ENCODE measurements at regions not wholly inside any gene's neighbourhood (a gene's known extent, or its start where the extent isn't known, plus 50 kb on each side); places are given as distances from the start of the nearest gene placed in this dataset.

GRCh38 chr6:2566048-2566447, 184.7 kb downstream of the MYLK4 start:
- no TSS peak for BruUV-seq (replicated peaks)
- ChIA-PET POLR2A (ENCODE audit: unreplicated experiment) (no interaction called here), CTCF (no interaction called here)
- Histone ChIP-seq H2AFZ (no peak overlapping the region), H3K36me3 (ENCODE audit: low read depth) (no peaks in the 10 kb centered on the region), H3K4me3 (no peak overlapping the region), H3K4me2 (no peak overlapping the region), H3K4me1 (replicated peaks; ENCODE audit: insufficient read depth) (no peaks in the 10 kb centered on the region), H3K27me3 (ENCODE audit: insufficient read depth, low read depth) (no peaks in the 10 kb centered on the region), H3K9me2 (ENCODE audit: insufficient read depth) (no peaks in the 10 kb centered on the region), H3K27ac (no peak overlapping the region), H4K20me1 (ENCODE audit: insufficient read depth) (no peaks in the 10 kb centered on the region), H3F3A (ENCODE audit: insufficient read depth, low read depth) (no peaks in the 10 kb centered on the region), H3K9me3 (ENCODE audit: insufficient read depth, low read depth) (no peaks in the 10 kb centered on the region), H3K79me2 (ENCODE audit: low read depth) (no peaks in the 10 kb centered on the region)
- intact Hi-C loops (cut with micrococcal nuclease; ENCODE audit: unreplicated experiment) = no loop called here
- TF ChIP-seq CTCF (conservative IDR thresholded peaks at IDR 0.05) = no peak
- no peak for TF ChIP-seq EZH2 (IDR thresholded peaks at IDR 0.05; ENCODE audit: low read depth)
- no peak for DNase-seq

DNA sequence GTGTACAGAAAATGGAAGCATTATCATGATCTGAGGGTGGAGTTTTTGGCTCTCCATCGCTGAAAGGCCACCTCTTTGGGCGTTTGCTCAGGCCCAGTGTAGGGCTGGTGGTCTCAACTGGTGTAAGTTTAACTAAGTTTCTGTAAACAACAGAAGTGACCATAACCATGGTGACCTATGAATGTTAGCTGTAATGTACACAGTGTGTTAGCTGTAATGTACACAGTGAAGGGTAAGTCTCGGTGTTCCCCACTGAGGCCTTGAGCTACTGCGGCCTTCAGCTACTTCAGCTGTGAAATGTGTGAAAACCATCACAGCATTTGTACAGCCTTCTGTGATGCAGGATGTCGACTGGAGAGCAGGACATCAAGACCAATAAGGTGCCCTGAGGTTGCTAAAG, 185.2 kb downstream of the MYLK4 start:
- Histone ChIP-seq H3K36me3 (ENCODE audit: low read depth) (no peaks in the 10 kb centered on the region), H3K27me3 (ENCODE audit: insufficient read depth, low read depth) (no peaks in the 10 kb centered on the region), H3K9me2 (ENCODE audit: insufficient read depth) (no peaks in the 10 kb centered on the region), H3K4me3 (no peak overlapping the region), H3K4me1 (replicated peaks; ENCODE audit: insufficient read depth) (no peaks in the 10 kb centered on the region), H4K20me1 (ENCODE audit: insufficient read depth) (no peaks in the 10 kb centered on the region), H3K9me3 (ENCODE audit: insufficient read depth, low read depth) (no peaks in the 10 kb centered on the region), H3K4me2 (no peak overlapping the region), H3K27ac (no peak overlapping the region), H3F3A (ENCODE audit: insufficient read depth, low read depth) (no peaks in the 10 kb centered on the region), H3K79me2 (ENCODE audit: low read depth) (no peaks in the 10 kb centered on the region), H2AFZ (no peak overlapping the region)
- TF ChIP-seq EZH2 (IDR thresholded peaks at IDR 0.05; ENCODE audit: low read depth) = no peak
- no peak for TF ChIP-seq CTCF (conservative IDR thresholded peaks at IDR 0.05)
- intact Hi-C loops (cut with micrococcal nuclease; ENCODE audit: unreplicated experiment) = no loop called here
- no TSS peak for BruUV-seq (replicated peaks)
- POLR2A ChIA-PET (ENCODE audit: unreplicated experiment) = no interaction called here
- DNase-seq = no peak
- CTCF ChIA-PET = no interaction called here

GRCh38 chr6:2563635-2564034, 187.1 kb downstream of the MYLK4 start:
- BruUV-seq (replicated peaks) = no TSS peak
- no peaks in the 10 kb centered on the region for H3K4me1 ChIP-seq (replicated peaks; ENCODE audit: insufficient read depth)
- ChIA-PET CTCF (no interaction called here), POLR2A (ENCODE audit: unreplicated experiment) (interaction anchor here (0.5 to 0.7 kb wide), 2 partner anchors 9 to 129 kb away, joined by 5 to 32 read pairs; no protein-coding TSS in a partner anchor)
- no peaks in the 10 kb centered on the region for H3F3A ChIP-seq (ENCODE audit: insufficient read depth, low read depth)
- TF ChIP-seq CTCF (conservative IDR thresholded peaks at IDR 0.05) (no peak), EZH2 (IDR thresholded peaks at IDR 0.05; ENCODE audit: low read depth) (no peak)
- H3K9me2 ChIP-seq (ENCODE audit: insufficient read depth) = no peaks in the 10 kb centered on the region
- no peak overlapping the region for H2AFZ ChIP-seq
- no peaks in the 10 kb centered on the region for H3K27me3 ChIP-seq (ENCODE audit: insufficient read depth, low read depth)
- H3K4me3 ChIP-seq = no peak overlapping the region
- DNase-seq = no peak
- H3K9me3 ChIP-seq (ENCODE audit: insufficient read depth, low read depth) = no peaks in the 10 kb centered on the region
- no peaks in the 10 kb centered on the region for H3K36me3 ChIP-seq (ENCODE audit: low read depth)
- H3K79me2 ChIP-seq (ENCODE audit: low read depth) = no peaks in the 10 kb centered on the region
- intact Hi-C loops (cut with micrococcal nuclease; ENCODE audit: unreplicated experiment) = no loop called here
- H4K20me1 ChIP-seq (ENCODE audit: insufficient read depth) = no peaks in the 10 kb centered on the region
- H3K27ac ChIP-seq = no peak overlapping the region
- H3K4me2 ChIP-seq = no peak overlapping the region
